GM12892 (cell line): ENCODE measurements at regions not wholly inside any gene's neighbourhood (a gene's known extent, or its start where the extent isn't known, plus 50 kb on each side); places are given as distances from the start of the nearest gene placed in this dataset.

Experiments
- POLR2A ChIP-seq: IDR thresholded peaks from 2 replicates; pipeline ENCODE4 v1.6.1; 2011; ENCODE audit warnings: low read depth, low read length, control low read depth
- POLR2AphosphoS5 ChIP-seq: IDR thresholded peaks from 2 replicates; pipeline ENCODE4 v1.6.1; 2011; ENCODE audit warnings: low read depth, low read length, control low read depth
- TAF1 ChIP-seq: IDR thresholded peaks from 2 replicates; pipeline ENCODE4 v1.6.1; 2011; ENCODE audit warnings: low read depth, mild to moderate bottlenecking, control low read depth, low read length, borderline replicate concordance

- TF ChIP-seq POLR2A, result no peak
- no peak for TF ChIP-seq POLR2AphosphoS5
- TF ChIP-seq TAF1, result no peak
These were observed 111.8 kb upstream of the CRHR1 start for GRCh38 chr17:45672301-45672700.
